Stimulated activated CD4-positive, alpha-beta T cell treated with anti-CD3 and anti-CD28 coated beads, Interleukin-12 subunit alpha, Interleukin-12 subunit beta, amount 100 ng/mL, for 4 hours (primary cell): ENCODE measurements at regions not wholly inside any gene's neighbourhood (a gene's known extent, or its start where the extent isn't known, plus 50 kb on each side); places are given as distances from the start of the nearest gene placed in this dataset.
"Not testable (repeated sequence)": the region's sequence is repeated elsewhere in the genome, so short reads cannot be mapped to it uniquely, and the experiment has no call there.

ENCODE experiments used
- DNase-seq: peaks from one replicate; pipeline ENCODE4 v3.0.0-alpha.2; 2020

DNA sequence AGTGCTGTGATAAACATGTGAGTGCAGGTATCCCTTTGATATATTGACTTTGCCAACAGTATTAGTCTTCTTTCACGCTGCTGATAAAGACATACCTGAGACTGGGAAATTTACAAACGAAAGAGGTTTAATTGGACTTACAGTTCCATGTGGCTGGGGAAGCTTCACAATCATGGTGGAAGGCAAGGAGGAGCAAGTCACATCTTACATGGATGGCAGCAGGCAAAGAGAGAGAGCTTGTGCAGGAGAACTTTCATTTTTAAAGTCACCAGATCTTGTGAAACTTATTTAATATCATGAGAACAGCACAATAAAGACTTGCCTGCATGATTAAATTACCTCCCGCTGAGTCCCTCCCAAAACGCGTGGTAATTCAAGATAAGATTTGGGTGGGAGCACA lies 277.9 kb upstream of the GCFC2 start:
- not testable (repeated sequence) for DNase-seq

DNA sequence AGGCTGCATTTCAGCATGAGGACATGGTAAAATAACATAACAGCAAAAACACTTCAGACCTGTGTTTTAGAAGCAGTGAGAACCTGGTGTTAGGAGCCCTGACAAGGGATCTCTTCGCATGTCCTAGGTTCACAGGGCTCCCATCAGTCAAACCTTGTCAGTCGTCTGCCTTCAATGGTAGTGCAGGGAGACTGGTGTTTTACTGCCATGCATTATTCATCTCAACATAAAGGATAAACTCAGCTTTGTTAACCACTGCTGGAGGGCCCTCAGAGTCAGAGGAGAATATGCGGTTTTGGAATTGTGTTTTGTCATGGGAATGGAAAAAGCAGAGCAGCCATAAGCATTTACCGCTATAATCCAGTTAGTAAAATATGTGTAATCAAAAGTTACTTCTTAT lies 275.9 kb upstream of the GCFC2 start:
- no peak for DNase-seq

DNA sequence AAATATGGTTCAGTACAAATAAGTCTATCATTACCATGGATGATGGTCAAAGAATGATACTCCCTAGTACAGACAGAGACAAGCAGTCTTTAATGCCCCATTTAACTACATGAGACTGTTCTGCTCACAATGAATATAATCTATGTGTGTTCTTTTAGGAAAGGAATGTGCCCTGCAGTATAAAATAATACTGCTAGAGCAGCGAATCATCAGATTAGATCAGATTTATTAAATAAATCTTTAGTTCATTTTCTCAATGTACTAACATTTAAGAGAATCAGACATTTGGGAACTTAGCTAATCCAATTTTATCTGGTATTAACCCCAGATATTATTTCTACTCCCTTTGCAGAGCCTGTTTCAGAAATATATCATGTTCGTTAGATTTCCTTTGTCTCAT lies 272.0 kb upstream of the GCFC2 start:
- DNase-seq = no peak

DNA sequence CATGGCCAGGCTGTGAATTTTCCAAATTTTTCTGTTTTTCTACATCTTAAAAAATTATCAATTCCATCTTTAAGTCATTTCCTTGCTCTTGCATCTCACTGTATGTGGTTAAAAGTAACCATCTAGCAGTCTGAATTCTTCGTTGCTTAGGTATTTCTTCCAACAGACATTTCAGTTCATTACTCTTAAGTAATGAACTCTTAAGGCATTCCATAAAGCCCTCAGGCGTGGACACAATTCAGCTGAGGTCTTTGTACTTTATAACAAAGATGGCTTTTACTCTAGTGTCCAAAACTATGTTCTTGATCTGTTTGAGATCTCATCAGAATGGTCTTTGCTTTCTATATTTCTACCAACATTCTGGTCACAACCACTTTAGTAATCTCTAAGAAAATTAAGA lies 253.9 kb upstream of the GCFC2 start:
- no peak for DNase-seq

DNA sequence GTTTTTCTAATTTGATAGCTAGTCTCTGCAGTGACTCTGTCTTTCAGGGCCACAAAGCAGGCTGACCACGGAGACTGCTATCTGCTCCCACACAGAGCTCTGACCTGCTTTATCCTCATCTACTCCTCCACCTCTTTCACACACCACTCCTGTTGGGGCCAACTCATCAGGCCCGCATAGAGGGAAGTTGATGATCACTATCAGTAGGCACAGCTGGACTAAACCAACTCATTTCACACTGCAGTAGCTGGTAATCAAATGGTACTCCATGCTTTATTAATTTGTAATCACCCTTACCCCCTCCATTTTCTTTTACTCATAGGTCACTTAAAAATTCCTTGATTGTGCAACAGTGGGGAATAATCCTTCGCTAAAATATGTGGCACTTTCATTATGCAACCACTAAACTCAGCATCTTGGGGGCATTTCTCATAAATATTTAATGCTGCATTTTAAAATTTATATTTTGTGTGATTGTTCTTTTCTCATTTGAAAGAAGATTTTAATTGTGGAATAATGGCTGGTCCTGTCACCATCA lies 249.8 kb upstream of the GCFC2 start:
- DNase-seq = no peak

DNA sequence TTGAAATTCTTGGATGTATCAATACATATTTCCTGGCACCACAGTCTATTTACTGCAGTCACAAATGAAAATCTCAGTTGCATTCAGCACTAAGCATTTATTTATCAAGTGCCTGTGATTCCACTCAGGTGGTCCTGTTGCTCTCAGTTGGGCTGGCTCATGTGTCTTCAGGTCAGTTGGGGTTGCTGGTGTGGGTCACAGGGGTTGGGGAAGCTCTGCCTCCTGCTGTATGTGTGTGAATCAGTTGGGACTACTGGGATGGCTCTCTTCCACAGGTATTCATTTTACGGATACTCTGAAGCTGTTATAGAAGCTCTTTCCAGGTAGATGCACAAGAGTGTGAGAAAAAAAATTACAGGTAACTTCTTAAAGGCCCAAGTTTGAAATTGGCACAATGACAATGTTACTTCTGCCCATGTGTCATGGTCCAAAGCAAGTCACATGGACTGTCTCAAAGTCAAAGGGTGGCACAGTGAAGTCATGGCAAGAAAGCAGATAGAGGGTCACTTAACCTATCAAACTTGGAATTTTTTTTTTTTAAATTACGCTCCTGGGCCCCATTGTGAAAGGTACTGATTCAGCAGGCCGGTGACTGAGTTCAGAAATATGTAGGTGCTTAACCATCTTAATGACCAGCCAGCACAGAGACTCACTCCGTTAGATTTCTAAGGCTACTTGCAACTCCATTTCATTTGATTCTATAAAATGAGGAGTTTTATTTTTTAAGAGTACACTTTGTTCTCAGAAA lies 249.2 kb upstream of the GCFC2 start:
- no peak for DNase-seq

DNA sequence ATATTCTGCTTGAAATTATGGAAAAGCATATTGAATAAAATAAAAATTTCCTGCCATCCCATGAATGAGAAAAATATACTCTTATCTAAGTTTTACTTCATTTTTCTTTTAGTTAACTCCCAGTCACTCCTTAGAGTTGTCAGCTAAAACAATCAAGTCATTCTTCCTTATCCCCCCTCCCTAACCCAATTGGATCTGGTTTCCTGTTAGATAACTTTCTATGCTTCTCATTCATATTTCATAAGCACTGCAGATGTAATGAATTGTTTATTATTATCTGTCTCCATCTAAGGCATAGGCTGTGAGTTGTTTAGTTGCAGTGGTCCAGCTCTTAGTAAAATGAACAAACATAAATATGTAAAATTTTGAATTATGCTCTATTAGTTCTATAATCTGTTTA lies 244.0 kb upstream of the GCFC2 start:
- DNase-seq = no peak

DNA sequence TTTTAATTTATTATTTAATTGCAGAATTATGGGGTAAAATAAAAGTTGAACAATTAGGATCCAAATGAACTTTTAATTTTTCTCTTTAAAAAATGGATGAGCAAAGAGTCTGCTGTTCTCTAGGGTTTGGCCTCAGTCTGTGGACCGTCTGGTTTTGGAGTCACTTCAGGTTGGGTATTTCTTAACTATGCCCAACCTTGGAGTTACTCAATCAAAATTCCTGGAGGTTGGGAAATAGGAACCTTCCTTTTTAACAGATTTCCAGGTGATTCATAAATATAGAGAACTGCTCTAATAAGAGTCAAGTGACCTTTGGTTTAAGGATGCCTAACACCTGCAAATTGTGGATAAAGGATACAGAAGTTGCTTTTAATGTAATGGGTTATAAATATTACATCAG lies 241.5 kb upstream of the GCFC2 start:
- no peak for DNase-seq

DNA sequence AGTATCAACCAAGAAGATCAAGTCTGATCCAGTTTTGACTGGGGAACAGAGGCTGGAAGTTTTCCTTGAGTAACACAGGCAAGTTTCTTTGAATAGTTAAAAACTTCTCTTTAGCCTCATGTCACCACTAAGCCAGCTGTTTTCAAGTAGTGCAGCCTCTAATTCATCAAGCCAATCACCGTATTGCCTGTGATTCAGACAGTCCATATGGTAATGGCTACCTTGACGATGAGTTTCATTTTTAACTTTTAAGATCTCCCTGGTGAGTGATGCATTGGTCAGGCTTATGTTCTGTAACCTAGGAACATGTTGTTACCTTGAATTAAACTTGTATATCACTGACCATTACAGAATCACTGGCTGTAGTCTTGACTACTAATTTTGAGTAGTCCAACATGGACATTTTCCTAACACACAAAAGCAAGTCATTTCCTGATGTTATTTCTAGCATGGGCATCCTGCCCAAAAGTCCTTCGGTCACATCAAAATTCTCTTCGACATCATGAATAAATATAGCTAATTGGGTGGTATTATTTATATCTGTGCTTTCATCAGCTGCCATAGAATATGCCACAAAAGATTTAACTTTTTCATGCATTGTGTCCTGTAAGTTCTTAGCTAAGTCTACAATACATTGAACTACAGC lies 238.8 kb upstream of the GCFC2 start:
- no peak for DNase-seq

DNA sequence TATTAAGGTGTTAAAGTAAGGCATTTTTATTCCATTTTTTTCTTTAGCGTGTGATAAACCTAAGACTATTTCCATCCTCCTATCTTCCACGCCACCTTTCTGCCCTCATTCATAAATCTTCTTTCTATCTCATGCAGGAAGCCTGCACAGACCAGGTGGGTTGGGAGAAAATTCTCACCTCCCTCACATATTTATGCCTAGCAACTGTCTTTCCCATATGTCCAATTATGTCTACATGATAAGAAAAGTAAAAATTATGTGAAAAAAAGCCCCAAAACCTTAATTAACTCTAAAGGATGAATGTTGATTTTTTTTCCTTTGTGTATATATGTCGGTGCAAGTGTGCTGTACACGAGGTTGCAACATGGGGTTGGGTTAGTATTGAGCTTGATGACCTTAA lies 225.6 kb upstream of the GCFC2 start:
- no peak for DNase-seq

DNA sequence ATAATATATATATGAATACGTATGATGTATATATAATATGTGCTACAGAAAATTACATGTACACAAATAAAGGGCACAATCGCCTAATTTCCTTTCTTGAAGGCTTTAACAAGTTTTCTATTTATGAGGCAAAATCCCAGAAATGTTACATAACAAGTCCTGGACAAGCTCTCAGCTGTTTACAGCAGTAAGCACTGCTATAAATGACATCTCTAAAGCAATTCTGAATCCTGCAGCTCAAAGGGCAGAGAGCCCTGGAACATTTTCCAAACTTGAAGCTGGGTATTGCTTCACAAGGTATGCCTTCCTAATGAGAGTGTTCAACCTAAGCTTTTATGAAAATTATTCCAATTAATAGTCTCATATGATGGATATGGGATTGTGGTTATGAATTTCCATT lies 222.3 kb upstream of the GCFC2 start:
- DNase-seq = no peak

DNA sequence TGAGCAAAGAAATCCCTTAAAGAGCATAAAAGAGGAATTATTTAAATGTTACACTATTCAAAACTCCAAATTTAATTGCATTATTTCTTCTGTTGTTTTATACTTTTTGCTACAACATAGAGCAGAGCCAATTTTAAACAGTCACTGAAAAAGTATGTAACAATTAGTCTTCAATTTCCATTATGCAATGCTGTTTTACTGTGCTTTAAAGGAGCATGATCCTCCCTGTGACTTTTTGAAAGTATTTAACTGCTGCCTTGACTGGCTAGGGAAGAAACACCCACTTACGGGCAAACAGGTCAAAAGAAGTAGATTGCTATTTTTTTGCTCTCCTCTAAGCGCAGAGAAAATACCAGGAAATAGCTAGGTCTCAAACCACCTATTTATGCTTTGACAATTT lies 217.4 kb upstream of the GCFC2 start:
- DNase-seq = no peak

DNA sequence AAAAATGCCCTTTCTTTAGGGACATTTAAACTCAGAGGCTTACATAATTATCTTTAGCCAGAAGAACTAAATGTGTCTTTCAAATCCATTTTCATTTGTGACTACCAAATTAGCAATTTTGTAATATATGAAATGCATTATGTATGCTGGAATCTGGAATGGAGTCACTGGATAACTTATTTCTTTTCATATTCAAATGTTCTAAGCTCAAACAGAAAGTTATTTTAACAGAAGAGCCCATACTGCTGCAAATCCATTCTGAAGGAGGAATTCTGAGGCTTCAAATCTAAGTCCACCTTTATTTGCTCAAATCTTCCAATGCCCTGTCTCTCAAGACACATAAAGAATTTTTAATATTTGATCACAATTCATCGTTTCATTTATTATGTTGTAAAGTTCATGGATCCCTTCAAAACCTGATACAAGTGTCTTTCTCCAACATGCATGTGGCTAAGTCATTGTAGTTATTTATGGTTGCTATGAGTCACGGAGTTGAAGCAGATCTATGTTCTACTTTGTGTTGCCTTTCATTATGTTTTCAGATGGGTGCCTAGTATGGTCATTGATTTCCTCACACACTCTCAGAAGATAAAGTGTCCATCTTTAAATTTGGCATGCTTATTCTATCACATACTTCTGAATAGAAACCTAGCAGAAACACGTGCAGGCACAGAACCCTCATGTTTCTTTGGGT lies 214.8 kb upstream of the GCFC2 start:
- no peak for DNase-seq

DNA sequence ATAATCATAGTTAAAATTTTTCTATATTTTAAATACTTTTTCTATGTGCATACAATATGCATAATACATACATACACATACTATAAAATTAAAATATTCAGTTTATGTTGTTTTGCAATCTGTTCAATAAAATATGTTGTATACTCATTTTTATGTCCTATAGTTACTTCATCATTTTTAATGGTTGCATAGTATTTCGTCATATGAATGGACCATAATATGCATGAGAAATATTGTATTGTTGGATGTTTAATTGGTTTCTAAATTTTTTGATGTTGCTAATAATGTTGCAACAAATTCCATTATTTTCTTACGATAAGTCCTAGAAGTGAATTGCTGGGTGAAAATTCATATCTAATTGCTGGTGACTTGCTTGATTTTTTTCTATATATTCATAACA lies 211.5 kb upstream of the GCFC2 start:
- DNase-seq = no peak

DNA sequence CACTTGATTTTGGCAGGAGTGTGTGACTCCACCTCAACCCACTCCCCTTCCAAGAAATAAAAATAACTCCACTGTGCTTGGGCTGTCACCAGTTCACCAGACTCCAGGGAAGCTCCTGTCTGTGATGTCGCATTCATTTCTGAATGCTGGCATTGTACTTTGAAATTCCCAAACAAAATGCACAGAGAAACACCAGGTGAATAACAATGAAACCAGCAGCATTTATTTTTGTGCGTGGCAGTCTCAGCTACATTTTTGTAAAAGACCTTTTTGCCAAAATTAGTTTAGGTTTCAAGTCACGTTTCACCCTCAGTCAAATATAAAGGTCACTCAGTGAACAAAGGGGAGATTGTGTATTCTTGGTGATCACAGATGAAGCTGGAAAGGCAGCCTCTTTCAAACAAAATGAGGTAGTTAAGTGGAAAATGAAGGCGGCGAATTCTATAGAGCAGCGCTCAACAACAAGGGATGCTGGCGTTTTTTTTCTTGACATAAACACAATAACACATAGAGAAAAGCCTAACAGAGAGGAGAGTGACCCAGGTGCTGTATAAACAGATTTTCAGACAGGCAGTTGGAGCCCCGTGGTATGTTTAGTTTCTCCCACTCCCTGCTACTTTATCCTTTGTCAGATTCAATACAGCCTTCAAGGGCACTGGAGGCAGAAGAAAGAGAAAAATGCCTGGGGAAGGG lies 210.3 kb upstream of the GCFC2 start:
- DNase-seq = no peak

DNA sequence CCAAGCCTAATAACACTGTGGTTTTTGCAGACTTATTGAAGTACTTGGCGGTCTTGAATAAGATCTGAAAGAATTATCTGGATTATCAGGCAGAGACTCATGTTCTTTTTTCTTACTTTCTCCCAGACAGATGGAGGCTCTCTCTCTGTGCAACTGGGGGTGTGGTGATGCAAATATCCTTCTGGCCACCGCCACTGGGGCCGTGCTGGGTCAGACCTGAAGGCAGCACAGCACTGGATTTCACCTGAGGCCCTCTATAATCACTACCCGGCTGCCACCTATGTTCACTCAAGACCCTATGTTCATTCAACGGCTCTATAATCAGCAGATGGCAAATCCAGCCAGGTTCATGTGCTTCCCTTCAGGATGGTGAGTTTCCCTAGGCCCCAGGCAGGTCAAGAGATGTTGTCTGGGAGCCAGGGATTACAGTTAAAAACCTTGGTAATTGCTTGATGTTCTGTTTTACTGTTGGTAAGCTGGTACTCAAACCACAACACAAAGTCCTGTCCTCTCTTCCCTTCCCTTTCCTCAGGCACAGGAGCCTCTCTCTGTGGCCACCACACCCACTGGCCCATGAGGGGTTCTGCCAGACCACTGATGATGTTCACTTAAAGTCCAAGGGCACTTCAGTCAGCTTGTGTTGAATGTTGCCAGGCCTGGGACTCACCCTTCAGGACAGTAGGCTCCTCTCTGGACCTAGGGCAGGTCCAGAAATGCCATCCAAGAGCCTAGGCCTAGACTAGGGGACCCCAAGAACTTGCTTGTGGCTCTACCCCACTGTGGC lies 205.3 kb upstream of the GCFC2 start:
- no peak for DNase-seq

DNA sequence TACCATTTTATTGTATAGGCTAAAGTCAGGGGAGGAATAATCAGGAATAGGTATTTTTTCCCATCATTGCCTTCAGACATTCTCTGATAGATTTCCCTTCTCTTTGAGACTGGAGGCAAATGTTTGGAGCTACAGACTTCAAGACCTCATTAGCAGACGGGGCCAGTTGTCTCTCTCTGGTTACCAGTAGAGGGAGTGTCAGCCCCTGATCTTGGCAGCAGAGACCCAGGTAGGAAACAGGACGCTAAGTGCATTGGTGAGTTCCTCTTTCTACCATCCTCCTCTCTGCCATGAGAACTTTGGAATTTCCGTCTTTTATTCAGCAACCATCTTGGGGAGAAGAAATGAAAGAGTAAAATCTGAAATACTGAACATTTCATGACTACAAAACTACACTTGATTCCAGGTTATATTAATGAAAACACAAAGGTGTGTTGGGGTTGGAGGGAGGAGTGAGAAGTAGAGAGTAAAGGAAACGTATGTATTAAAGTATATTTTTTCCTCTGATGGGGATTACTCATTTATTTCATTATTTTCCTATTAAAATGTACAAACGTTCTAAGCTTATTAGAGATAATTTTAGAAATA lies 186.2 kb upstream of the GCFC2 start:
- DNase-seq = no peak

DNA sequence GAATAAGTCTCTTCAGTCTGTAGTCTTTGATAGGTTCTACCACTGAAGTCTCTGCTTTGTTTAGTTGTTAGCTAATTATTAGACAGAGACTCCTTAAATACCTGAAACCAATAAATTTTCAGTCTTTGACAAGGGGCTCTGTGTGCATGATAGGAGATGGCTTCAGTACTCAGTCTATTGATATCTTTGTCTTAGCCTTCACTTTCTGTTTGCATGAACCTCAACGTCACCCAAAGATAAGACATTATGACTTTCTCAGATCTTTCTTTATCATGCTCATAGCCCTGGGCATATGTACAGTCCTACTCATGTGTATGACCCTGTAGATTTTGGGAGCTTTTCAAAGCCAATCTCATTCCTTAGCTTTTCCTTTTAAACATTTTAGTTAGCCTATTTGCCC lies 183.5 kb upstream of the GCFC2 start:
- no peak for DNase-seq

DNA sequence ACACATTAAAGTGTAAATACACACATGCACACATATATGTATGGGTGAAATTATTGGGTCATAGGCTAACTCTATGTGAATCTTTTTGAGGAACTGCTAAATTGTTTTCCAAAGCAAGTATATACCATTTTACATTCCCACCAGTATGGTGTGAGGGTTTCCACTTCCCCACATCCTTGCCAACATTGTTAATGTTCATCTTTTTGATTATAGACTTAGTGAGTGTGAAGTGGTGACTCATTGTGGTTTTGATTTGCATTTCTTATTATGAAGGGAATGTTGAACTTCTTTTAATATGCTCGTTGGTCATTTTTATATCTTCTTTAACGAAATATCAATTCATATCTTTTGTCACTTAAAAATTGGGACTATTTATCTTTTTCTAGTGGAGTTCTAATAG lies 181.8 kb upstream of the GCFC2 start:
- no peak for DNase-seq

DNA sequence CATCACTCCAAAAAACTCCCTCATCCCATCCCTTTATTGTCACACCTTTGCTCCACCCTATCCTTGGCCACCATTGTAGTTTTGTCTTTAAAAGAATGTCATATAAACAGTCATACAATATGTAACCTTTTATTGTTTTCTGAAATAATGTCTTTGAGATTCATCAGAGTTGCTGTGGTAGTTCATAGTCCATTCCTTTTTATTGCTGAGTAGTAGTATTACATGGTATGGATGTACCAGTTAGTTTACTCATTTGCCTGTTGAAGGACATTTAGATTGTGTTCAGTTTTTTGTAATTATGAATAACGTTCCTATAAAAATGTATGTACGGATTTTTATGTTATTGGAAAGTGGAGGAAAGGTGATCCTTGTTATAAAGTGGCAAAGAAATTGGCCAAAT lies 171.8 kb upstream of the GCFC2 start:
- DNase-seq = no peak

DNA sequence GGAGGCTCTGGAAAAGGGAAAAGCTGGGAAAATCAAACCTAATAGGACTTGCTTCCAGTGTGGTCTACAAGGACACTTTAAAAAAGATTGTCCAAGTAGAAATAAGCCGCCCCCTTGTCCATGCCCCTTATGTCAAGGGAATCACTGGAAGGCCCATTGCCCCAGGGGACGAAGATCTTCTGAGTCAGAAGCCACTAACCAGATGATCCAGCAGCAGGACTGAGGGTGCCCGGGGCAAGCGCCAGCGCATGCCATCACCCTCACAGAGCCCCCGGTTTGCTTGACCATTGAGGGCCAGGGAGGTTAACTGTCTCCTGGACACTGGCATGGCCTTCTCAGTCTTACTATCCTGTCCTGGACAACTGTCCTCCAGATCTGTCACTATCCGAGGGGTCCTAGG lies 164.9 kb upstream of the GCFC2 start:
- DNase-seq = not testable (repeated sequence)
